ENCODE measurements at regions not wholly inside any gene's neighbourhood (a gene's known extent, or its start where the extent isn't known, plus 50 kb on each side); places are given as distances from the start of the nearest gene placed in this dataset.

DNA sequence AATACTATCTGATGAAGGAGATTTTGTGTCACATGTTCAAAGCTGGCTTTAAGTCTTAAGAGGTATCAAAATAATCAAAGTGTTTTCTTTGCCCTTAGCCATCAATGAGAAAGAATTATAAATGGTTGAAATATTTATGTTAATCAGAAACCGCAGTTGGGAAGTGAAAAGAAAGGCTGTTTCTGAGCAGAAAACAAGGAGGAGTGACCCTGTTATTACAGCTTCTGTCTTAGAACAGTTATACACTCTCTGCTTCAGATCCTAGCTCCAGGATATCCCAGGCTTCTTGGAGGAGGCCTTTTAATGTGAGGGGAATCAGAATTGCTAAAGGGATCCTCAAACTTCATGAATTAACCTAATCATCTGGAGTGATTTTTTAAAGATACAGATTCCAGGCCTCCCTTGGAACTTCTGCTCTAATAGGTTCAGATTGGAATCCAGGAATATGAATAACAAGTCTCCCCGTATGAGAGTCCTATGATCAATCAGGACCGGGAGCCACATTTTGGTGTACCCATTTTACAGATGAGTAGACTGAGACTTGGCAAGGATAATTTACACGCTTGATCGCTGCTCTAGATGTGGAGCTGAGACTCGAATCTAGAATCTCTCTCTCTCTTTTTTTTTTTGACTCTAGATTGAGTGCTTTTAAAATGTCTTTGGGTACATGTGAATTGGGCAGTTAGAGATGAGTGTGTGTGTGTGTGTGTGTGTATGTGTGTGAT lies 50.8 kb upstream of the JAG1 start:
- DNase-seq (ENCODE audit: extremely low spot score, insufficient read length, low read depth) (no peak), FAIRE-seq (no peak)

DNA sequence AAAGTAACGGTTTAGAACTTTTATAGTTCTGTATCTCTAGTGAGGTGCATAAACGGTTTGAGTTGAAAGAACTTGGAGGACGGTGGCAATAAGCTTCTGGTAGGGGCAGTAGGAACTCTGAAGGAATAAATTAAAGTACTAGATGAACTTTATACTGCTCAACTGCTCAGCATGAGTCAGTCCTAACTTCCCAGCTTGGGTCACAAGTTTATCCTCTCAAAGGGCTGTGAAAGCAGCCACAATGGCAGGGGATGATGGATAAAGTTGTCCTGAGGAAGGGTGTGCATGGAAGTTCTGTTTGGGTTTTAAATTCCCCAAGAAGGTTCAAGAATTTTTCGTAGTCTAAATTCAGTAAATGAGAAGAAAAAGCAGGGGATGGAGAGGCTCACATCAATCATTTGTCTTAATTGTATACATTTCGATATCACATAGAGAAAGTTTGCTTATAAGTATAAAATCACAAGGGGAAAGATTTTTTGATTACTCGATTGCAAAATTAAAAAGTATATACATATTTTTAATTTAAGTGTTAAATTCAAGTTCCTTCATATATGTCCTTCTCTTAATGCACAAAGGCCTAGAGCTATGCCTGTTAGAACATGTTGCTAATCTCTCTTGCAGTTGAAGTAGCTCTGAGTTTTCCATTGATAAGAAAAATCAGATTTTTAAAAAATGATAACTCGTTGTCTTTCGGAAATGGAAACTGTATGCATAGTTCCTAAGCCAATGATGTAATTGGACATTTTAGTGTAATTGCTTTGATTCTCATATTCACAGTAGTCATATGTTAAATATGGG lies 55.3 kb upstream of the JAG1 start:
- DNase-seq (ENCODE audit: extremely low spot score, insufficient read length, low read depth), result no peak
- FAIRE-seq, result no peak

DNA sequence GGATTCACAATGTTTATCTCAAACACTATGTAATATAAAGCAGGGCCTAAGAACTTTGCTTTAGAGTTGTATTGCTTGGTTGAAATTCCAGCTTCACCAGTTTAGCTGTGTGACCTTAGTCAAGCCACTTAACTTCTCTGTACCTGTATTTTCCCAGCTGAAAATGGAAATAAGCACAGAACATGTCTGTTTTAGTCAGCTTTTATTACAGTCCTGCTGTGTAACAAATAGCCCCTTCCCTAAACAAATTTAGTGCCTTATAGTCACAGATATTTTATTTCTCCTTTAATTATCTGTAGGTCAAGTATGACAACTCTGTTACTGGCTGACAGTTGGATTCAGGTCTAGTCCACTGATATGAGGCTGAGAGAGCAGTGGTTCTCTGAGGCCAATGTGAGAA lies 56.0 kb upstream of the JAG1 start:
- no peak for DNase-seq (ENCODE audit: extremely low spot score, insufficient read length, low read depth)
- FAIRE-seq, result no peak

DNA sequence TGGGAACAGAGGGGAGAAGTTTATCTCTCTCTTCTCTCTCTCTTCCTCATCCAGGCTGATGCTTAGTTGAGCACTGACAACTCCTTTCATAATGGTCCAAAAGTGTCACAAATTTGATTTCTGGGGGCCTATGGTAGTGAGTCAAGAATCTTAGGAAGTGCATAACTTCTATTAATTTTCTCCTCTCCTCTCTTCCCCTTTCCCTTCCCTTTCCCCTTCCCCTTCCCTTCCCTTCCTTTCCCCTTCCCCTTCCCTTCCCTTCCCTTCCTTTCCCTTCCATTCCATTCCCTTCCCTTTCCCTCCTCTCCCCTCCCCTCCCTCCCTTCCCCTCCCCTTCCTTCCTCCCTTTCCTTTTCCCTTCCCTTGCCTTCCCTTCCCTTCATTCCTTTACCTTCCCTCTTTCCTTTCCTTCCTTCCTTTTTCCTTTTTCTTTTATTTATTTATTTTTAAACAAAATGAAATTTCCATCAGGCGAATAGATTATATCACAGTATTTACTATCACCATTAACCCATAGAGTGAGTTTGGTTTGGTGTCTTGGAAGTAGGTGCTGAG lies 56.9 kb upstream of the JAG1 start:
- no peak for FAIRE-seq

DNA sequence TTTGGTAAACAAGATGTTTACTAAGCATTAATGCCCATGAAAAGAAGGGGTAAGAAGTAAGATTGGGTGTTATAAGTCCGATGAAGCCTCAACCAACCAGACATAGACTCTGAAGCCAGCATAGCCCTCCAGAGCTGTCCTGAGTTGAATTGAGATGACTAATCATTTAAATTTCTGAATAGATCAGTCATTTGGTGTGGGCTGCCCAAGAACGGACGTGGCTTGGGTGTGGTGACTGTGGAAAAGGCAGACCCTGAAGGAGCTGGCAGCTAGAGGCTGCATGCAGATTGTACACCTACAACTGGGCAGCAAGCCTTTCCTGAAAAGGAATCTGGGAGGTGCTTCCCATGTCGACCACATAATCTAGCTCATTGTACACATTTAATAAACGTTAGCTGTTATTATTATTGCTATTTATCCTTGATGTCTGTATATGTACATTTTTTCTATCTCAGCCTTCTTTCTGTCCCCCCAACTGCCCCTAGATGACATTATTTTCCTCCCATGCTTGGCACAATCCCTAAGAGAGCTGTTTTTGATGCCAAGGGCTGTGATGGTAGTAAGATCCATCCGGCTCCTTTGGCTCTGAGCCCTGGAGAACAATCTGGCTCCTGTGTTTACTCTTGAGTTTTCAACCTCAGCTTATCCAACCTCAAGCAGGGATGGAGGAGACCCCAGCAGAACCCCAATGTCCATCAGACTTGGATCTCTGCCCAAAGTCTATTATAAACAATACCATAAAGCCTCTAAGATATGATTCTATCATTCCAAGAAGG lies 57.6 kb upstream of the JAG1 start:
- no peak for FAIRE-seq
- DNase-seq (ENCODE audit: extremely low spot score, insufficient read length, low read depth), result no peak

More for the DNA sequence above, 56.9 kb upstream of the JAG1 start:
- DNase-seq (ENCODE audit: extremely low spot score, insufficient read length, low read depth), result no peak

DNA sequence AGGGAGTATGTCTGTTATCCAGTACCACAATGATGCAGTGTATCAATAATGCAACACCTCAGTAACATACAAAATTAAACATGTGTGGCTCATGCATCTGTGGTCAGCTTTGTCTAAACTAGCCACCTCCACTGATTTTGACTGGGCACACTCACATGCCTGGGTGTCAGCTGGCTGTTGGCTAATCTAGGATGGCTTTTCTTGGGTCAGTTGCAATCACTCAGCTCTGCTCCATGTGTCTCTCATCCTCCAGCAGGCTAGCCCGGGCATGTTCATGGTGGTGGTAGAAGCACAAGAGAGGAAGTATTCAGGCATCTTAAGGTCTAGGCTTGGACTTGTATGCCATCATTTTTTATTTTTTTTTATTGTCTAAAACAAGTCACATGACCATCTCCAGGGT lies 59.3 kb upstream of the JAG1 start:
- FAIRE-seq, result no peak
- DNase-seq (ENCODE audit: extremely low spot score, insufficient read length, low read depth), result no peak

DNA sequence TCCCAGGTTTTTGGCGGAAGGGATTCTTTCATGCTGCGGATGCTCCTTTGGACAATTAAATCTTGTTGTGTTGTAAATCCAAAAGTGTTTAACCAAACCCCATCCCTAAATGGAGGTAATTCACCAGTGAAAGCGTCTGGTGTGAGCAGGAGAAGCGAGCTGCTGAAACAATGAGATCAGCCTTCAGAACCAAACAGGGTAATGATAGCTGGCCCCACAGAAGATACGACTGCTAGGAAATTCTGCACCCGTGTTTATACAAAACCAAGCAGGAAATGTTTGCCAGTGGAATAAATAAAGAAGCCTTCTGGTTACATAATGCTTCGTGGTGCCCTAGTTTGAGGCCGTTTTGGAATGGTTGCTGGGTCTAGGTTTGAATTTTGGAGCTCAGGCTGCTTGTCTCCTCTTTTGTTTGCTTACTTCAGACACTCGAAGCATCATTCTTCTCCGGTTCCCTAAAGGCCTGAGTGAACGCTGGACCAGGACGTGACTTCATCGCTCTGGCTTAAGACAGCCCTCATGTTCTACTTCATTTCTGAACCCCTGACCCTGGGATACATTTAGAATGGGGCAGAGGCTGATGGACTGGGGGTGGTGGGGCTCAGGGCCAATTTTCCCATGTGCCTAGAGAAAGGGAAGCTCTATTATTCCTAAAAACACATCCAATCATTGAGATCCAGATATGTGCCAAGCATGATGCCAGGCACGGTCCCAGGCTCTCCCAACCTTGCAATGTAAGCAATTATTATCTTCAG lies 61.6 kb upstream of the JAG1 start:
- no peak for FAIRE-seq

DNA sequence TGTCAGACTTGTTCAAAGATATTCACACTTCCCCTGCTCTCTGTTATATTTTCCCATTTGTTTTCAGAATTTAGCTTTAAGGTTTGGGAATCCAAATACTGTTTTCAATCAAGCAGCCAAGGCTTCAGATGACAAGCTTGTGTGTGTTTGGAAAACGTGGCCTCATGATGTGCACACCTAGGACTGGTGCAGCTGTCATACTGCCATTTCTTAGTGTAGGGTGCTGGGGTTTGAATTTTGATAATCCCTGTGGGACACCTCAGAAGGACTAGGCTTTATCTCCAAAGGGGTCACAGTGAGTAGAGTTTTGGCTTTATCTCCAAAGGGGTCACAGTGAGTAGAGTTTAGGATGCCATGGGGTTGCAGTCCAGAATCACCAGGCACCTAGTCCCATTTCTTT lies 65.3 kb upstream of the JAG1 start:
- FAIRE-seq, result no peak
- DNase-seq (ENCODE audit: extremely low spot score, insufficient read length, low read depth), result no peak

More for the DNA sequence above, 61.6 kb upstream of the JAG1 start:
- no peak for DNase-seq (ENCODE audit: extremely low spot score, insufficient read length, low read depth)

DNA sequence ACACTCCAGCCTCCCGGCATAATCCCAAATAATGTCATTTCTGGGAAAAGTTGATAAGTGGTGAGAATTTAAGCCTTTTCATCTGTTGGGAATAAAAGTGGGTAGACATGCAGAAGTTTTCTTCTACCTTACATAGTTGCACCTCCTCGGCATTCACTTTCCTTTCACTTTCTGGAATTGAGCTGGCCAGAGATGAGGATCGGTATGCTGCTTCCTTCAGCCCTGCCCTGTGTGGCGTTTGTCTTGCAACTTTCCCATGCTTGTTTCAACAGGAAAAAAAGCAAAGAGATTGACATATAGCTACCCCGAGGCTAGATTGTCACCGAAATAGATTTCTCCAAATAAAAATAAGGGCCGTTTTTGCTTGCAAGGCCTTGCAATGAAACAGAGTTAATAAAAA lies 65.8 kb upstream of the JAG1 start:
- DNase-seq (ENCODE audit: extremely low spot score, insufficient read length, low read depth) (no peak), FAIRE-seq (no peak)

DNA sequence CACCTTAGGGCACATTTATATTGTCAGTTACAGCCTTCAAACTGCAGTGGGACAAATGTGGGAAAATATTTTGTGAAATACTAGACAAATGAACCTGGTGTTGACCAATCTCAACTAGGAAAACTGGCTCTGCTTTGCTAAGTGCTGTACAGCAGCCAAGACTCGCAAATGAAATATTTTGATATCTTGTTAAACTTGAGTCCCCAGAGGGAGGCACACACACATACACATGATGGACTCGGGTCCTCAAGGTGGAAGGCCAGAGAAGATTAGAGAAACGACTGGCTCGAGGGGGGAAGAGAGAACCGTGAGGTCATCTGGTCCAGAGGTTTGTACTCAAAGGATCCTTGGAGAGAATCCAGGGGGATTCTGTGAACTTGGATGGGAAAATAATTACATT lies 67.3 kb upstream of the JAG1 start:
- DNase-seq (ENCODE audit: extremely low spot score, insufficient read length, low read depth) (no peak), FAIRE-seq (no peak)

DNA sequence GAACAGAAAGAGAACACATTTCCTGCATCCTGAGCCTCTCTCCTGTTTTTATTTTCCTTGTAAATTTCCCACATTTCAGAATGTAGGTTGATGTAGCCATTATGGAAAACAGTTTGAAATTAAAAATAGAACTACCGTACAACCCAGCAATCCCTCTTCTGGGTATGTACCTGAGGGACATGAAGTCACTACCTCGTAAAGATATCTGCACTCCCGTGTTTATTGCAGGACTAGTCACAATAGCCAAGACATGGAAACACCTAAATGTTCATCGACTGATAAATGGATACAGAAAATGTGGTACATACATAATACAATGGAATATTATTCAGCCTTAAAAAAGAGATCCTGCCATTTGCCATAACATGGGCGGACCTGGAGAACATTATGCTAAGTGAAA lies 72.0 kb upstream of the JAG1 start:
- FAIRE-seq (no peak), DNase-seq (ENCODE audit: extremely low spot score, insufficient read length, low read depth) (no peak)

DNA sequence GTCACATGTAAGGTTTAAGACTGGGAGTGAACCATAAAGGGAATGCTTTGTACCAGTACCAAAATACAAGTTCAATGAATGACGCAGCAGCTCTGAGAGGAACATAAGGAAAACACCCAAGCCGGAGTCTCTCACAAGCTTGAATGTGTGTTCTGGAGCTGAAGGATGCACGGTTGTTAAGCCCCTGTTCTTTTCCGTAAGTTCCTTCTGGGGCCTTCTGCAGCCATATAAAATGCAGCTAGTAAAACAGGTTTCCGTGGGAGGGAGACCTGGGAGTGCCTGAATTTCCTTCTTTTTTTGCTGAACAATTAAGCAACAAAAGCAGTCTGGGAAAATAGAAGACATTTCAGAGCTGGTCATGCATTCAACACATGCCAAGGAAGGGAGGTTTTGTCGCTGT lies 73.2 kb upstream of the JAG1 start:
- DNase-seq (ENCODE audit: extremely low spot score, insufficient read length, low read depth) (no peak), FAIRE-seq (no peak)

DNA sequence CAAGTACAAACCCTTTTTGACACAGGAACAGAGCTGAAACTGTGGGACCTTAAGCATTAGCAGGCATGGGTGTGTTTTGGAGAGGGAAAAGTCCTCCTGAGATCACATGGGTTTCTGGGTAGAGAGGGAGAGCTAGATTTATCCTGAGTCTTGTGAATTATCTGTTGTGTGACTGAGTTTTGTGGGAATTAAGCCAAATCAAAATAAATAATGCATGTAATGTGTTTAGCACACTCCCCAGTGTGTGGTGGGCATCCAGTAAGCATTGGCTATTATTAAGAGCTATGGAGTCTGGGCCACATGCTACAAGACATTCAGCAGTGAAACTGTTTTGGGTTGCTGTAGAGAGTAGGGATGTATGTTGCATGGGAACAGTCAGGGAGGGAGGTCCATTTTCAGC lies 75.3 kb upstream of the JAG1 start:
- DNase-seq (ENCODE audit: extremely low spot score, insufficient read length, low read depth), result no peak
- FAIRE-seq, result no peak

DNA sequence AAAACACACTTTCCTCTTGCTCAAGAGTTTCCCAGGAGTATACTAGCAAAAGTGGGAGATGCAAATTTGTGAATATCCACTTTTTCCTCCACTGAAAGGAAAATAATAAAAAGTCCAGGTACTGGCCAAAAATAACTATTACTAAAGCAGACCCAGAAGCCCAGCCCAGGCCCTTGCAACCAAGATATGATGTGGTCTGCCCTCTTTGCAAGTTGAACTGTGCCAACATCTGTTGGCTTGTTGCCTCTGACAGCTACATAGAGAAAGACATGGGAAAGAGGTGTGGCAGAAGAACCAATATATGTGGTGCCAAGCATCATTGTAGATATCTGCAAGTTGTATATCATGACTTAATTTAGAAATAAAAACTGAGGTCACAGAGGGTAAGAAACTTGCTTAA lies 78.4 kb upstream of the JAG1 start:
- DNase-seq (ENCODE audit: extremely low spot score, insufficient read length, low read depth) (no peak), FAIRE-seq (no peak)

DNA sequence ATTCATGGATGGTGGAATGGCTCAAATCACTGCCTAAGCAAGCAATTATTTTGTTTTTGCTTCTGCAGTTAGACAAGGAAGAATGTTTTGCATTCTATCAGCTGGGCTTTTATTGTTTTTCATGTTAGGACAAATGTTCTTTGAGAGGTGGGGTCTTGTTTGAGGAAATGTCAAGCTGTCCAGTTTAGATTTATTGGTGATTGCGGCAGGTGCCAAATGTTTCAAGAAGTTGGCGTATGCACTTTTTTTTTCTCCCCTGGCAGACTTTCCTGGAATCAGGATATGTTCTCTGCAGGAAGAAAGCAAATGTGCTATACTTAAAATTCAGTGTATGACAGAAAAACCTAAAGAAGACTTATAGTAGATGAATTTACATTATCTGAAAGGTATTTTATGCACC lies 81.0 kb upstream of the JAG1 start:
- DNase-seq (ENCODE audit: extremely low spot score, insufficient read length, low read depth), result no peak
- no peak for FAIRE-seq

DNA sequence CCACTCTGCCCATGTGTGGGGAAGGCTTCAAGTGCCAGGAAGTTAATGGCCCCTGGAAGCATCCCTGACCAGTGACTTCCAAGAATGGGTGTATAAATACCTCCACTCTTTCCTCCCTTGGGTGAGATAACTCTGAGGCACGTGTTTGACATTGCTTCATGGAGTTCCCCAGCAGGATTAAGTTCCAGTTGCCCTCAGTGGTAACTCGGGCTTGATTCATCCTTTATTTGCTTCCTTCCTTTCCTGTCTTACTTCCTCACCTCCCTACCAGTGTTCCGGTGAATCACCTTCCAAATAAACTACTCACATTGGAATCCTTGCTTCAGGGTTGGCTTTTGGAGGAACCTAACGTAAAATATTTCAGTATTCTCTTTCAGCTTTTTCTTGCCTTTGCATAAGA lies 84.6 kb upstream of the JAG1 start:
- DNase-seq (ENCODE audit: extremely low spot score, insufficient read length, low read depth) (no peak), FAIRE-seq (no peak)

DNA sequence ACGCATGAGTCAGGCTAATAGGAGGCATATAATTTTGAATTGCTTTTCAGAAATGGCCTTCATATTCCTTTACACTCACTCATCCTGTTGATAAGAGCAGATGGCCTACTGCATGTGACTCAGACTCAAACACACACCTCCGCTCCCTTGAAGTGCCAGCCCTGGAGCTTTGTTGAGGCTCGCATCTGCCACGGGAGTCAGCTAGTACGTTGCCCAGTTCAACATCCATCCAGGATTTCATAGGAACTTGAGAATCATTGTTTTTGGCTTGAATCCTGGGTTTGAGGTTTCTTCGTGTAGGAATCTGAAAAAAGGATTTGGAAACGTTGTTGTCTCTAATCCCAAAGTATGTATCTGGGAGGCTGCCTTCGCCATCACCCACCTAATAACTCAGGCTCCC lies 87.4 kb upstream of the JAG1 start:
- no peak for FAIRE-seq

DNA sequence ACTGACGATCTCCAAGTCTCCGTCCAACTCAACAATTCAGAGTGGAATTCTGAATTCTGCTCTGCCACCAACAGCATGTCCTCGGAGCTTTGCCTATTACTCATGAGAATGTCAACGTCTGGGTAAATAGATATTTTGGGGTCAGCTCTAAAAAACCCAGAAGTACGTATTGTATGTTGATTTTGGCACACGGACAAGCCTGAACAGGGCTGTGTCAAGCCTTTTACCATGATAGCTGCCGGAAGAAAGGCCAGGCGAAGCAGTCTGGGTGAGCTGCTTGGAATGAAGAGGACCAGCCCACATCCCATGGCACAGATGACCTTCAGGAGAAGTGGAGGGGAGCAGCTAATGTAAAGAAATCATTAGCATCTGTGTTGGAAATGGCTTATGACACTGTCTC lies 88.0 kb upstream of the JAG1 start:
- FAIRE-seq (no peak), DNase-seq (ENCODE audit: extremely low spot score, insufficient read length, low read depth) (no peak)

More for the DNA sequence above, 87.4 kb upstream of the JAG1 start:
- DNase-seq (ENCODE audit: extremely low spot score, insufficient read length, low read depth), result no peak

DNA sequence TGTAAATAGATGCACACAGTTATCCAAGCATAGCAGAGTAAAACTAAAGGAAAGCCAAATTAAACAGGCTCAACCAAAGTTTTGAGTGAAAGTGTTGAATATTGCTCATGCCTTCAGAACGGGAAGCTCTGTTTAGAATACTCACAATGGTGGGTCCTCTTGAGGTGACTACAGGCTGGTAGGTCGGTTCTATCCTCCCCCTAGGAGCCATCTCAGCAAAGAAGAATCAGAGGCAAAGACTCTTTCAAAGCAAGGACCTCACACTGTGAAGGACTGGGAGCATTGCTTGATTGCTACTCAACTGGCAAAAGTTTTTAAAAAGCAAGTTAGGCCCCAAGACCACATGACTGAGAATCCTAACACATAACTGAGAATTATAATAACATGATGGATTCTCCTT lies 88.4 kb upstream of the JAG1 start:
- no peak for FAIRE-seq
- DNase-seq (ENCODE audit: extremely low spot score, insufficient read length, low read depth), result no peak

DNA sequence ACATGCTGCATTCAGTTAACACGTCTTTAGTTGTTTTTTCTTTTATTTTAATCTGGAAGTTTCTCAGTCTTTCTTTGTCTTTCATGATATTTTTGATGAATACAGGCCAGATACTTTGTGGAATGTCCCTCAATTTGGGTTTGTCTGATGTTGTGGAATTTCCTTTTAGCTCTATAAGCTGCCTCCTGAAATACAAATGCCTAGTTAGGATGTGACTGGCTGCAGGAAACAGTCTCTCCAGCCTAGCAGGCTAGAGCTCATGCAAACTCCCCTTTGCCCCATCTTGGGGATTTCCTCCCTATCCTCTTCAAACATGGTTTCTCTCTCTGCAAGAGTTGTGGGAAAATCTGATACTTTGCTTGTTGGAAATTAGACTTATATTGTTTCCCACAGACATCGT lies 89.3 kb upstream of the JAG1 start:
- FAIRE-seq (no peak), DNase-seq (ENCODE audit: extremely low spot score, insufficient read length, low read depth) (no peak)

All from GM18507 (cell line).